Mesodermal cell (in vitro differentiated cells): ENCODE measurements at regions not wholly inside any gene's neighbourhood (a gene's known extent, or its start where the extent isn't known, plus 50 kb on each side); places are given as distances from the start of the nearest gene placed in this dataset.
"Not testable (repeated sequence)": the region's sequence is repeated elsewhere in the genome, so short reads cannot be mapped to it uniquely, and the experiment has no call there.

Experiments used
- H3K27ac ChIP-seq: 2 replicates; pipeline ENCODE4 v1.7.0; 2013; ENCODE audit warnings: mild to moderate bottlenecking, low read depth, low read length, moderate library complexity; ENCODE audit not compliant: severe bottlenecking
- H3K36me3 ChIP-seq: 2 replicates; pipeline ENCODE4 v1.7.1; 2013; ENCODE audit warnings: mild to moderate bottlenecking, low read length, moderate library complexity; ENCODE audit not compliant: control insufficient read depth, insufficient read depth
- H3K4me1 ChIP-seq: one replicate; pipeline ENCODE4 v1.7.1; 2013; ENCODE audit warnings: mild to moderate bottlenecking, low read length; ENCODE audit not compliant: insufficient read depth, control insufficient read depth, poor library complexity, severe bottlenecking
- H3K4me3 ChIP-seq: 2 replicates; pipeline ENCODE4 v1.7.0; 2013; ENCODE audit warnings: low read length, control low read depth, mild to moderate bottlenecking; ENCODE audit not compliant: insufficient read depth, poor library complexity, severe bottlenecking; ENCODE audit errors: extremely low read depth
- H3K9me3 ChIP-seq: 2 replicates; pipeline ENCODE4 v1.7.1; 2013; ENCODE audit warnings: mild to moderate bottlenecking, low read length, moderate library complexity; ENCODE audit not compliant: control insufficient read depth
- WGBS, 2 experiments: methylation state at CpG; one replicate each; pipeline ENCODE4 v1.1.5; 2013; ENCODE audit warnings: missing lambda C conversion rate in 2 of 2; ENCODE audit not compliant: insufficient coverage in 2 of 2; 5-methylcytosine and 5-hydroxymethylcytosine counted together

- Histone ChIP-seq H3K9me3 (no peaks in the 10 kb centered on the region), H3K36me3 (no peaks in the 10 kb centered on the region), H3K27ac (no peak overlapping the region), H3K4me3 (no peak overlapping the region), H3K4me1 (no peaks in the 10 kb centered on the region)
- WGBS, 2 experiments: no CpG with 5 or more reads among the region's 2 CpGs
Measured at GRCh38 chr4:137432446-137433311, 99.6 kb downstream of the PCDH18 start.

- Histone ChIP-seq H3K4me3 (no peak overlapping the region), H3K4me1 (no peaks in the 10 kb centered on the region), H3K9me3 (no peaks in the 10 kb centered on the region), H3K36me3 (no peaks in the 10 kb centered on the region), H3K27ac (no peak overlapping the region)
- WGBS, 2 experiments: 91 to 95% methylated on average over 4 of the region's 4 CpGs
Measured at GRCh38 chr4:137430171-137430570, 102.1 kb downstream of the PCDH18 start.

GRCh38 chr4:137427411-137427810 is 104.9 kb downstream of the PCDH18 start:
- Histone ChIP-seq H3K27ac (no peak overlapping the region), H3K36me3 (no peaks in the 10 kb centered on the region), H3K9me3 (no peaks in the 10 kb centered on the region), H3K4me1 (no peaks in the 10 kb centered on the region), H3K4me3 (no peak overlapping the region)
- 100% methylated on average over 2 of the region's 3 CpGs for WGBS, 2 experiments

- Histone ChIP-seq H3K4me3 (no peak overlapping the region), H3K4me1 (no peaks in the 10 kb centered on the region), H3K9me3 (no peaks in the 10 kb centered on the region), H3K27ac (no peak overlapping the region), H3K36me3 (no peaks in the 10 kb centered on the region)
Measured at GRCh38 chr4:137425281-137425680, 107.0 kb downstream of the PCDH18 start.

GRCh38 chr4:137422666-137423065 is 109.6 kb downstream of the PCDH18 start:
- H3K9me3 ChIP-seq: no peaks in the 10 kb centered on the region
- H3K27ac ChIP-seq: no peak overlapping the region
- H3K4me1 ChIP-seq: no peaks in the 10 kb centered on the region
- no peak overlapping the region for H3K4me3 ChIP-seq
- WGBS, 2 experiments: 80% methylated on average over 1 of the region's 2 CpGs
- H3K36me3 ChIP-seq: no peaks in the 10 kb centered on the region

- H3K27ac ChIP-seq: no peak overlapping the region
- WGBS, 2 experiments: 77 to 86% methylated on average over 6 to 7 of the region's 8 CpGs
- no peaks in the 10 kb centered on the region for H3K9me3 ChIP-seq
- H3K4me3 ChIP-seq: no peak overlapping the region
- no peaks in the 10 kb centered on the region for H3K36me3 ChIP-seq
- H3K4me1 ChIP-seq: no peaks in the 10 kb centered on the region
Measured at GRCh38 chr4:137421796-137422195, 110.5 kb downstream of the PCDH18 start.

GRCh38 chr4:137420901-137421396 is 111.3 kb downstream of the PCDH18 start:
- Histone ChIP-seq H3K9me3 (no peaks in the 10 kb centered on the region), H3K36me3 (no peaks in the 10 kb centered on the region), H3K4me1 (no peaks in the 10 kb centered on the region), H3K4me3 (no peak overlapping the region), H3K27ac (no peak overlapping the region)
- 95 to 96% methylated on average over 32 to 42 of the region's 43 CpGs for WGBS, 2 experiments

GRCh38 chr4:137417676-137418075 is 114.6 kb downstream of the PCDH18 start:
- Histone ChIP-seq H3K4me3 (no peak overlapping the region), H3K9me3 (no peaks in the 10 kb centered on the region), H3K4me1 (no peaks in the 10 kb centered on the region), H3K36me3 (no peaks in the 10 kb centered on the region), H3K27ac (no peak overlapping the region)
- WGBS, 2 experiments: no CpG with 5 or more reads among the region's 2 CpGs

GRCh38 chr4:137414802-137415201 is 117.5 kb downstream of the PCDH18 start:
- H3K36me3 ChIP-seq: no peaks in the 10 kb centered on the region
- no peak overlapping the region for H3K27ac ChIP-seq
- no peaks in the 10 kb centered on the region for H3K4me1 ChIP-seq
- H3K4me3 ChIP-seq: no peak overlapping the region
- no peaks in the 10 kb centered on the region for H3K9me3 ChIP-seq
- WGBS, 2 experiments: 88 to 100% methylated on average over 1 of the region's 2 CpGs

- no peak overlapping the region for H3K4me3 ChIP-seq
- H3K27ac ChIP-seq: no peak overlapping the region
- no peaks in the 10 kb centered on the region for H3K9me3 ChIP-seq
- WGBS, 2 experiments: no CpG with 5 or more reads among the region's 2 CpGs
- H3K4me1 ChIP-seq: no peaks in the 10 kb centered on the region
- H3K36me3 ChIP-seq: no peaks in the 10 kb centered on the region
Measured at GRCh38 chr4:137408527-137409177, 123.6 kb downstream of the PCDH18 start.

GRCh38 chr4:137405833-137406232 is 126.5 kb downstream of the PCDH18 start:
- H3K4me3 ChIP-seq, H3K27ac ChIP-seq, H3K36me3 ChIP-seq, H3K9me3 ChIP-seq, H3K4me1 ChIP-seq: not testable (repeated sequence)
- WGBS, 2 experiments: 83% methylated on average over 4 of the region's 9 CpGs; no CpG with 5 or more reads in 1 of the 2 experiments
